ENCODE measurements at regions not wholly inside any gene's neighbourhood (a gene's known extent, or its start where the extent isn't known, plus 50 kb on each side); places are given as distances from the start of the nearest gene placed in this dataset.
A peak's percentile ranks its signal among the peaks of the same experiment; 100 is the strongest.
"Not testable (repeated sequence)": the region's sequence is repeated elsewhere in the genome, so short reads cannot be mapped to it uniquely, and the experiment has no call there.

DNA sequence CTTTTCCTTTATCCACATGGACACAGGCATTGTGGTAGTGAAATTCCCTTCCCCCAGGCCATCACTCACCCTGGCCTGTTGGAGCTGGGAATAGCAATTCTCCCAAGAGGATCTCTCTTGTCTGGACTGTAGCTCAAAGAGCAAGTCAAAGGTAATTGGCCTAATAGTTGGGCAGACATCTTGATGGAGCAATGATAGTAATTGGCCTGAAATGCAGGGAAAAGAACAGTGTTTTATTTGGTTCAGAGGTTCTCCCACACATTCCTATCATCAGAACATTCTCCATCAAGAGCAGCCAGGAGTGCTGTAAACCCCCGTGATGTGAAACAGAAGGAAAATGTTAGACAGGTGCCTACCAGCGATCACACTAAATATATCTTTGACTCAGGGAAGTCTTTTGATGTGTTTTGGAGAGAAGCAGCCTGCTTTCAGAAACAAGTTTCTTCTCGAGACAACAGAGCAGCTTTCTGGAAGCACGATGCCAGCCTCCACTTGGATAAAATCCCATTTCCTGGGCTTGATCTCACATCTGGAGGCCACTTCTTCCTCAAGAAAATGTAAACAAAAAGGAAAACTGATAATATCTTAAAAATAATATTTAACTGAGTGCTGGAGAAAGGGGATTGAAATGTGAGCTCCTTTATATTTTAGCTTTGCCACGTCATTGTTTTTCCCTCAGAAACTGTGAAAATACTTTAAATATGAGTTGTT lies 198.1 kb upstream of the WWC1 start:
- no peak overlapping the region for H3K4me3 ChIP-seq
- H3K4me1 ChIP-seq (ENCODE audit: insufficient read depth) = peaks cover 11% of the 10 kb centered on the region
- peak overlapping the region; percentile 40 for H3K9ac ChIP-seq
- WGBS, 2 experiments (ENCODE audit: low coverage in 1 of 2, low lambda C conversion rate in 2 of 2, missing lambda C conversion rate in 2 of 2) = 28 to 30% methylated on average over 5 of the region's 5 CpGs
- no peaks in the 10 kb centered on the region for H3K27me3 ChIP-seq (replicated peaks; ENCODE audit: insufficient read depth)
- H2AFZ ChIP-seq = peak overlapping the region; percentile 18; the same call in 1 of the 2 replicates
- 0 out of 2 replicates have a peak, but pooled peaks cover 7% of the 10 kb centered on the region for H3F3A ChIP-seq (ENCODE audit: insufficient read depth)
- peaks cover 23% of the 10 kb centered on the region for H3K36me3 ChIP-seq (ENCODE audit: low read depth)
- TF ChIP-seq EZH2 (IDR thresholded peaks at IDR 0.05; ENCODE audit: insufficient read depth, poor library complexity, severe bottlenecking) = no peak
- no peak for TF ChIP-seq EZH2phosphoT487 (IDR thresholded peaks at IDR 0.05; ENCODE audit: insufficient read depth, low read depth)
- peak overlapping the region; percentile 49 for H3K27ac ChIP-seq
- no peaks in the 10 kb centered on the region for H3K9me2 ChIP-seq (ENCODE audit: insufficient read depth)
- H3K79me2 ChIP-seq (ENCODE audit: insufficient read depth) = no peaks in the 10 kb centered on the region
- no peaks in the 10 kb centered on the region for H3K9me3 ChIP-seq (ENCODE audit: low read depth)
- H4K20me1 ChIP-seq (ENCODE audit: insufficient read depth) = no peaks in the 10 kb centered on the region
- H3K4me2 ChIP-seq (ENCODE audit: unreplicated experiment) = peak overlapping the region; percentile 1
- in situ Hi-C loops (cut with MboI) = no loop called here
- DNase-seq = peak; percentile 26

DNA sequence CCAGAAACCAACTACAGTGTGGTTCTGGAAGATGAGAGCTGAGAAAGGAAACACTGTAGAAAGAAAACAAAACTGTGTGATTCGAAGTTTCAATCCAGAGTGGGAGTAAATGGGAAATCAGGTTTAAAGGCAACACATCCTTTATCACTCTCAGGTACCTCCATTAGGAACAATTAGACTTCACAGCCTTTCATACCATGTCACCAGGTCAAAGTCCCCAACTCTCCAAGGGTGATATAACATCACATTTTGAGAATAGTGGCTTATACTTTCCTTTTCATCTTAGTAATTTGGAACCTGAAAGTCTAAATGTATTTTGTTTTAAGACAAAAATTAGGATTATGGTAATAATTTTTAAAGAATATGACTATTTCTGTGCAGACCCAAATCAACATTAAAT lies 194.9 kb upstream of the WWC1 start:
- no peak overlapping the region for H3K27ac ChIP-seq
- in situ Hi-C loops (cut with MboI) = no loop called here
- WGBS, 2 experiments (ENCODE audit: low coverage in 1 of 2, low lambda C conversion rate in 2 of 2, missing lambda C conversion rate in 2 of 2) = 58 to 61% methylated on average over 1 of the region's 1 CpG

DNA sequence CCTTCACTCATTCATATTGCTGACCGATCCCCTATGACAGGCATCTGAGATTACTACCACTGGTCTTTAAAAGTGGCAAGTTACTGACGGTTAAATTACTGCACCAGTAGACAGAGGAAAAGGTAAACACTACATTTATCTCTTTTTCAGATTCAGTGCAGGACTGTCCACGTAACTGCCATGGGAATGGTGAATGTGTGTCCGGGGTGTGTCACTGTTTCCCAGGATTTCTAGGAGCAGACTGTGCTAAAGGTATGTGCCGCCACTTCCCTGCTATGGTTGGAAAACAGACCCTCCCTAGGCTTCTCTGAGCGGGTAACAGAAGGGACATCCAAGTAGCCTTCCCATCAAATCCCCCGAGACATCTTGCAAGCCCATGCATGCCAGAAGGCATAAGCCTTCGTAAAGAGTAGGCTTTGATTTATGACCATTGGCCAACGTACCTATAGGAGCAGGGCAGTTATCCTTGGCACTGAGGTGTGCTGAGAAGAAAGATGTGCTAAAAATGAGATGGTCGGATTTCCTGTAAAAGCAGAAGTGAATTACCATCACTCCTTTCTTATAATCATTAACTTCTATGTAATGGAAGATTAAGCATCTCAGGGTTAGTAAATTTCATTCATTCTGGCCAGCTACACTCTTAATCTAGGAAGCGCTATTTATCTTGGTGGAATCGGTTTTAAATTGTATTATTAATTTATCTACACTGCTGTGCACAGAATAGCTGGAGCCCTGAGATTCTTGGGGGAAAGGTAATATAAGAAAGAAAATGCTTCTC lies 193.4 kb upstream of the WWC1 start:
- Histone ChIP-seq H3K9me3 (ENCODE audit: low read depth) (no peaks in the 10 kb centered on the region), H3K9me2 (ENCODE audit: insufficient read depth) (no peaks in the 10 kb centered on the region), H3K36me3 (ENCODE audit: low read depth) (peaks cover 19% of the 10 kb centered on the region), H3K4me2 (ENCODE audit: unreplicated experiment) (no peak overlapping the region), H3F3A (ENCODE audit: insufficient read depth) (no peaks in the 10 kb centered on the region), H3K27ac (no peak overlapping the region), H3K27me3 (replicated peaks; ENCODE audit: insufficient read depth) (no peaks in the 10 kb centered on the region), H3K79me2 (ENCODE audit: insufficient read depth) (no peaks in the 10 kb centered on the region), H3K4me1 (ENCODE audit: insufficient read depth) (peaks cover 10% of the 10 kb centered on the region), H2AFZ (no peak overlapping the region), H3K9ac (no peak overlapping the region), H3K4me3 (no peak overlapping the region), H4K20me1 (ENCODE audit: insufficient read depth) (no peaks in the 10 kb centered on the region)
- 80 to 81% methylated on average over 12 of the region's 12 CpGs for WGBS, 2 experiments (ENCODE audit: low coverage in 1 of 2, low lambda C conversion rate in 2 of 2, missing lambda C conversion rate in 2 of 2)
- TF ChIP-seq EZH2phosphoT487 (IDR thresholded peaks at IDR 0.05; ENCODE audit: insufficient read depth, low read depth) (no peak), EZH2 (IDR thresholded peaks at IDR 0.05; ENCODE audit: insufficient read depth, poor library complexity, severe bottlenecking) (no peak)
- DNase-seq = no peak
- in situ Hi-C loops (cut with MboI) = no loop called here

More for the DNA sequence above, 194.9 kb upstream of the WWC1 start:
- TF ChIP-seq EZH2phosphoT487 (IDR thresholded peaks at IDR 0.05; ENCODE audit: insufficient read depth, low read depth) = no peak
- Histone ChIP-seq H3K9me2 (ENCODE audit: insufficient read depth) (no peaks in the 10 kb centered on the region), H3K36me3 (ENCODE audit: low read depth) (peaks cover 19% of the 10 kb centered on the region), H3K9me3 (ENCODE audit: low read depth) (no peaks in the 10 kb centered on the region), H3K4me1 (ENCODE audit: insufficient read depth) (peaks cover 11% of the 10 kb centered on the region), H4K20me1 (ENCODE audit: insufficient read depth) (no peaks in the 10 kb centered on the region), H3K27me3 (replicated peaks; ENCODE audit: insufficient read depth) (no peaks in the 10 kb centered on the region), H3K9ac (no peak overlapping the region), H3K79me2 (ENCODE audit: insufficient read depth) (no peaks in the 10 kb centered on the region), H3K4me3 (no peak overlapping the region), H3F3A (ENCODE audit: insufficient read depth) (no peaks in the 10 kb centered on the region), H2AFZ (no peak overlapping the region), H3K4me2 (ENCODE audit: unreplicated experiment) (no peak overlapping the region)
- DNase-seq = no peak

DNA sequence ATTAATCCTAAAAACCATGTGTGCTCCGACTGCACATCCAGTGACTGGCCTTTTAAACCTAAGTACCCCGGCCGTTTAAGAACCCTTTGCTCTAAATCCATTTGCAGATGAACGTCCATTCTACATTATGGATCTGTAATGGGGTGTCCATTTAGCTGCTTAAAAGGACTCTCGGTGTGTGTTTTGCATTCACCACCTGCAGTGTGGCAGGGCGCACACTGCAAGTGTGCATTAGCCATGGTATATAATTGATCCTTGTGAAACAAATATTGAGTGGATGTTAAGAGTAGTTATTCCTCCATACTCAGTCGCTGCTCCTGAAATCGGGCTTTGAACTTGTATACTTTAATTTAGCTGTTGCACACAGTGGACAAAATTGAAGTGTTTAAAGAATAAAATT lies 190.1 kb upstream of the WWC1 start:
- peaks cover 18% of the 10 kb centered on the region for H3F3A ChIP-seq (ENCODE audit: insufficient read depth)
- H3K79me2 ChIP-seq (ENCODE audit: insufficient read depth) = no peaks in the 10 kb centered on the region
- H3K4me2 ChIP-seq (ENCODE audit: unreplicated experiment) = no peak overlapping the region
- in situ Hi-C loops (cut with MboI) = no loop called here
- H3K9me2 ChIP-seq (ENCODE audit: insufficient read depth) = no peaks in the 10 kb centered on the region
- H3K36me3 ChIP-seq (ENCODE audit: low read depth) = peaks cover 19% of the 10 kb centered on the region
- no peak for DNase-seq
- H2AFZ ChIP-seq = no peak overlapping the region
- no peak overlapping the region for H3K9ac ChIP-seq
- H3K4me3 ChIP-seq = no peak overlapping the region
- no peaks in the 10 kb centered on the region for H3K27me3 ChIP-seq (replicated peaks; ENCODE audit: insufficient read depth)
- H3K4me1 ChIP-seq (ENCODE audit: insufficient read depth) = peaks cover 14% of the 10 kb centered on the region
- H3K9me3 ChIP-seq (ENCODE audit: low read depth) = no peaks in the 10 kb centered on the region
- WGBS, 2 experiments (ENCODE audit: low coverage in 1 of 2, low lambda C conversion rate in 2 of 2, missing lambda C conversion rate in 2 of 2) = 91 to 95% methylated on average over 8 of the region's 8 CpGs
- H4K20me1 ChIP-seq (ENCODE audit: insufficient read depth) = no peaks in the 10 kb centered on the region
- H3K27ac ChIP-seq = no peak overlapping the region
- TF ChIP-seq EZH2phosphoT487 (IDR thresholded peaks at IDR 0.05; ENCODE audit: insufficient read depth, low read depth) = no peak
- no peak for TF ChIP-seq EZH2 (IDR thresholded peaks at IDR 0.05; ENCODE audit: insufficient read depth, poor library complexity, severe bottlenecking)

- H3K27ac ChIP-seq; H3K9me3 ChIP-seq (ENCODE audit: low read depth); DNase-seq; H3K27me3 ChIP-seq (replicated peaks; ENCODE audit: insufficient read depth); H4K20me1 ChIP-seq (ENCODE audit: insufficient read depth); H3K9ac ChIP-seq; H3K79me2 ChIP-seq (ENCODE audit: insufficient read depth); H2AFZ ChIP-seq; H3K4me2 ChIP-seq (ENCODE audit: unreplicated experiment); H3K9me2 ChIP-seq (ENCODE audit: insufficient read depth); H3K4me3 ChIP-seq; in situ Hi-C loops (cut with MboI): not testable (repeated sequence)
- peaks cover 19% of the 10 kb centered on the region for H3K4me1 ChIP-seq (ENCODE audit: insufficient read depth)
- WGBS, 2 experiments (ENCODE audit: low coverage in 1 of 2, low lambda C conversion rate in 2 of 2, missing lambda C conversion rate in 2 of 2) = 88 to 92% methylated on average over 6 of the region's 6 CpGs
- peaks cover 19% of the 10 kb centered on the region for H3K36me3 ChIP-seq (ENCODE audit: low read depth)
- H3F3A ChIP-seq (ENCODE audit: insufficient read depth) = peaks cover 19% of the 10 kb centered on the region
Observed at GRCh38 chr5:168103018-168103417, 188.4 kb upstream of the WWC1 start.
